ENCODE measurements at regions not wholly inside any gene's neighbourhood (a gene's known extent, or its start where the extent isn't known, plus 50 kb on each side); places are given as distances from the start of the nearest gene placed in this dataset.

- no peaks in the 10 kb centered on the region for H3K27me3 Mint-ChIP-seq
- H3K9me3 Mint-ChIP-seq: no peaks in the 10 kb centered on the region
- H3K4me1 Mint-ChIP-seq: no peaks in the 10 kb centered on the region
- intact Hi-C loops (cut with micrococcal nuclease): no loop called here
- H3K4me3 Mint-ChIP-seq: no peak overlapping the region
- DNase-seq: no peak
- no peaks in the 10 kb centered on the region for H3K36me3 Mint-ChIP-seq (ENCODE audit: low read depth)
- H3K27ac Mint-ChIP-seq: no peak overlapping the region
Measured at GRCh38 chrX:98448524-98448923, 1564.8 kb downstream of the RPA4 start.

GRCh38 chrX:98452456-98452855 lies 1568.7 kb downstream of the RPA4 start:
- Mint-ChIP-seq H3K9me3 (no peaks in the 10 kb centered on the region), H3K27me3 (no peaks in the 10 kb centered on the region)

GRCh38 chrX:98459669-98460068 lies 1576.0 kb downstream of the RPA4 start:
- Mint-ChIP-seq H3K4me3 (no peak overlapping the region), H3K9me3 (no peaks in the 10 kb centered on the region), H3K36me3 (ENCODE audit: low read depth) (no peaks in the 10 kb centered on the region), H3K27ac (no peak overlapping the region), H3K4me1 (no peaks in the 10 kb centered on the region), H3K27me3 (no peaks in the 10 kb centered on the region)
- no peak for DNase-seq
- intact Hi-C loops (cut with micrococcal nuclease): no loop called here

More at GRCh38 chrX:98452456-98452855, 1568.7 kb downstream of the RPA4 start:
- no peaks in the 10 kb centered on the region for H3K36me3 Mint-ChIP-seq (ENCODE audit: low read depth)
- no peak for DNase-seq
- H3K4me1 Mint-ChIP-seq: no peaks in the 10 kb centered on the region
- H3K4me3 Mint-ChIP-seq: no peak overlapping the region
- intact Hi-C loops (cut with micrococcal nuclease): no loop called here
- H3K27ac Mint-ChIP-seq: no peak overlapping the region

- intact Hi-C loops (cut with micrococcal nuclease): no loop called here
- no peaks in the 10 kb centered on the region for H3K27me3 Mint-ChIP-seq
- no peak for DNase-seq
- no peak overlapping the region for H3K27ac Mint-ChIP-seq
- no peak overlapping the region for H3K4me3 Mint-ChIP-seq
- no peaks in the 10 kb centered on the region for H3K4me1 Mint-ChIP-seq
- no peaks in the 10 kb centered on the region for H3K36me3 Mint-ChIP-seq (ENCODE audit: low read depth)
- no peaks in the 10 kb centered on the region for H3K9me3 Mint-ChIP-seq
Measured at GRCh38 chrX:98480606-98481005, 1596.9 kb downstream of the RPA4 start.

- Mint-ChIP-seq H3K36me3 (ENCODE audit: low read depth) (no peaks in the 10 kb centered on the region), H3K4me1 (no peaks in the 10 kb centered on the region), H3K27ac (no peak overlapping the region), H3K4me3 (no peak overlapping the region), H3K27me3 (no peaks in the 10 kb centered on the region), H3K9me3 (no peaks in the 10 kb centered on the region)
- intact Hi-C loops (cut with micrococcal nuclease): no loop called here
- DNase-seq: no peak
Measured at GRCh38 chrX:98481636-98482035, 1597.9 kb downstream of the RPA4 start.

- Mint-ChIP-seq H3K27ac (no peak overlapping the region), H3K36me3 (ENCODE audit: low read depth) (no peaks in the 10 kb centered on the region), H3K4me3 (no peak overlapping the region), H3K9me3 (no peaks in the 10 kb centered on the region), H3K27me3 (no peaks in the 10 kb centered on the region), H3K4me1 (no peaks in the 10 kb centered on the region)
- no peak for DNase-seq
- intact Hi-C loops (cut with micrococcal nuclease): no loop called here
Measured at GRCh38 chrX:98490670-98491069, 1607.0 kb downstream of the RPA4 start.

GRCh38 chrX:98501426-98501825 lies 1617.7 kb downstream of the RPA4 start:
- Mint-ChIP-seq H3K27me3 (no peaks in the 10 kb centered on the region), H3K9me3 (no peaks in the 10 kb centered on the region), H3K27ac (no peak overlapping the region), H3K36me3 (ENCODE audit: low read depth) (no peaks in the 10 kb centered on the region), H3K4me1 (no peaks in the 10 kb centered on the region), H3K4me3 (no peak overlapping the region)
- intact Hi-C loops (cut with micrococcal nuclease): no loop called here
- no peak for DNase-seq

GRCh38 chrX:98506907-98507306 lies 1623.2 kb downstream of the RPA4 start:
- intact Hi-C loops (cut with micrococcal nuclease): no loop called here
- H3K36me3 Mint-ChIP-seq (ENCODE audit: low read depth): no peaks in the 10 kb centered on the region
- no peak overlapping the region for H3K4me3 Mint-ChIP-seq
- no peaks in the 10 kb centered on the region for H3K9me3 Mint-ChIP-seq
- H3K27ac Mint-ChIP-seq: no peak overlapping the region
- no peaks in the 10 kb centered on the region for H3K4me1 Mint-ChIP-seq
- no peak for DNase-seq
- H3K27me3 Mint-ChIP-seq: no peaks in the 10 kb centered on the region

GRCh38 chrX:98514032-98514431 lies 1630.3 kb downstream of the RPA4 start:
- Mint-ChIP-seq H3K36me3 (ENCODE audit: low read depth) (no peaks in the 10 kb centered on the region), H3K4me1 (no peaks in the 10 kb centered on the region), H3K9me3 (no peaks in the 10 kb centered on the region), H3K27ac (no peak overlapping the region), H3K27me3 (no peaks in the 10 kb centered on the region), H3K4me3 (no peak overlapping the region)
- DNase-seq: no peak
- intact Hi-C loops (cut with micrococcal nuclease): no loop called here

GRCh38 chrX:98516120-98516519 lies 1632.4 kb downstream of the RPA4 start:
- H3K4me1 Mint-ChIP-seq: no peaks in the 10 kb centered on the region
- H3K9me3 Mint-ChIP-seq: no peaks in the 10 kb centered on the region
- no peak overlapping the region for H3K27ac Mint-ChIP-seq
- no peaks in the 10 kb centered on the region for H3K36me3 Mint-ChIP-seq (ENCODE audit: low read depth)
- no peak overlapping the region for H3K4me3 Mint-ChIP-seq
- intact Hi-C loops (cut with micrococcal nuclease): no loop called here
- no peaks in the 10 kb centered on the region for H3K27me3 Mint-ChIP-seq
- DNase-seq: no peak

- no peak overlapping the region for H3K27ac Mint-ChIP-seq
- no peaks in the 10 kb centered on the region for H3K36me3 Mint-ChIP-seq (ENCODE audit: low read depth)
- no peaks in the 10 kb centered on the region for H3K4me1 Mint-ChIP-seq
- DNase-seq: no peak
- intact Hi-C loops (cut with micrococcal nuclease): no loop called here
- no peaks in the 10 kb centered on the region for H3K27me3 Mint-ChIP-seq
- H3K4me3 Mint-ChIP-seq: no peak overlapping the region
- no peaks in the 10 kb centered on the region for H3K9me3 Mint-ChIP-seq
Measured at GRCh38 chrX:98523026-98523425, 1639.3 kb downstream of the RPA4 start.

- Mint-ChIP-seq H3K4me1 (no peaks in the 10 kb centered on the region), H3K36me3 (ENCODE audit: low read depth) (no peaks in the 10 kb centered on the region), H3K27ac (no peak overlapping the region), H3K9me3 (no peaks in the 10 kb centered on the region), H3K4me3 (no peak overlapping the region), H3K27me3 (no peaks in the 10 kb centered on the region)
- DNase-seq: no peak
- intact Hi-C loops (cut with micrococcal nuclease): no loop called here
Measured at GRCh38 chrX:98523521-98523920, 1639.8 kb downstream of the RPA4 start.

- no peaks in the 10 kb centered on the region for H3K36me3 Mint-ChIP-seq (ENCODE audit: low read depth)
- H3K27ac Mint-ChIP-seq: no peak overlapping the region
- H3K4me1 Mint-ChIP-seq: no peaks in the 10 kb centered on the region
- H3K27me3 Mint-ChIP-seq: no peaks in the 10 kb centered on the region
- DNase-seq: no peak
- no peaks in the 10 kb centered on the region for H3K9me3 Mint-ChIP-seq
- intact Hi-C loops (cut with micrococcal nuclease): no loop called here
- H3K4me3 Mint-ChIP-seq: no peak overlapping the region
Measured at GRCh38 chrX:98548519-98548918, 1664.8 kb downstream of the RPA4 start.

- Mint-ChIP-seq H3K9me3 (no peaks in the 10 kb centered on the region), H3K27ac (no peak overlapping the region), H3K4me1 (no peaks in the 10 kb centered on the region), H3K4me3 (no peak overlapping the region), H3K36me3 (ENCODE audit: low read depth) (no peaks in the 10 kb centered on the region), H3K27me3 (no peaks in the 10 kb centered on the region)
- intact Hi-C loops (cut with micrococcal nuclease): no loop called here
- no peak for DNase-seq
Measured at GRCh38 chrX:98568795-98569194, 1685.1 kb downstream of the RPA4 start.

- Mint-ChIP-seq H3K9me3 (peaks cover 3% of the 10 kb centered on the region), H3K36me3 (ENCODE audit: low read depth) (no peaks in the 10 kb centered on the region), H3K4me3 (no peak overlapping the region), H3K4me1 (no peaks in the 10 kb centered on the region), H3K27ac (no peak overlapping the region), H3K27me3 (no peaks in the 10 kb centered on the region)
- no peak for DNase-seq
- intact Hi-C loops (cut with micrococcal nuclease): no loop called here
Measured at GRCh38 chrX:98605941-98606340, 1722.2 kb downstream of the RPA4 start.

All from activated CD4-positive, alpha-beta T cell treated with anti-CD3 and anti-CD28 coated beads, Interleukin-2, amount 10 ng/mL, durations not matched to agents 24 days and 14 days (primary cell).